HT-29 (cell line): ENCODE measurements at regions not wholly inside any gene's neighbourhood (a gene's known extent, or its start where the extent isn't known, plus 50 kb on each side); places are given as distances from the start of the nearest gene placed in this dataset.
A peak's percentile ranks its signal among the peaks of the same experiment; 100 is the strongest.
"Not testable (repeated sequence)": the region's sequence is repeated elsewhere in the genome, so short reads cannot be mapped to it uniquely, and the experiment has no call there.

ENCODE experiments used
- DNase-seq: peaks from one replicate; pipeline ENCODE4 v3.0.0-alpha.2; 2015; ENCODE audit warnings: low spot score

DNA sequence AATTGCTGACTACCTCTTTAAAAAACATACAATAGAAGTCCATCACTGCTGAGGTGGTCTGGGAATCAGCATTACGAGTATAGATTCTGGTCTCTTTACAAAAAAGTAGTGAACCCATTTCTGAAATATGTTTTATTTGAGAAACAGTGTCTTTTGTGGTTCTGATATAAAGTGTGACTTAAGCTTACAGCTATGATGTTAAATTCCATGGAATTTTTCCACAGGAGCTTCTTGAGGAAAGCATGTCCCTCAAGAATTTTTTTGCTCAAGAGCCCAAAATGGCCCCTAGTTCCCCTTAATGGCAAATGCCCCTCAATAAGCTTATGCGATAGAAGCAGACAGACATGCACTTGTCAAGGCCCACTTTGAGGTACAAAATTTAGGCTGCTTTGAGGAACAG, 265.7 kb downstream of the FAM170A start:
- no peak for DNase-seq

DNA sequence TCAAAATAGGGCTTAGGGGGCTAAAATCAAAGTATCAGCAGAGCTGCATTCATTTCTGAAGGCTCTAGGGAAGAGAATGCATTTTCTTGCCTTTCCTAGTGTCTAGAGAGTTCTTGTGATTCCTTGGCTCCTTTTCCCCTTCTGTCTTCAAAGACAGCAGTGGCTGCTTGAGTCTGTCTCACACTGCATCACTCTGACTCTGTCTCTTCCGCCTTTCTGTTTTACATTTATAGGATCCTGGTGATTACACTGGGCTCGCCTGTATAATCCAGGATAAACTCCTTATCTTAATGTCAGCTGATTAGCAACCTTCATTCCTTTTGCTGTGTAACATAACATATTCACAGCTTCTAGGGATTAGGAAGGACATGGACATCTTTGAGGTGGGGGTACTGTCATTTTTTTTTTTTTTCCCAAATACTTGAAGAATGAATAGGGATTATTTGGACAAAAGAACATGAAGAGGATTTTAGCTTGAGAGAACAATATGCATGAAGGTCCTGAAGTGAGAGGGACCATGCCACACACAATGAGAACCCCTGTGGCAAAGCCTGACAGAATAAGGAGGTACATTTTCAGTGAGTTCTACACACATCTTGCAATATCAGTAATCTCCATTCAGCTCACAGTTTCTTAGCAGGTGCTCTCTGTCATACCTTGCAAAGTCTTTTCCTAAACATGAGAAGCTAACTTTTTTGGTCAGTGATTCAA, 267.6 kb downstream of the FAM170A start:
- no peak for DNase-seq

DNA sequence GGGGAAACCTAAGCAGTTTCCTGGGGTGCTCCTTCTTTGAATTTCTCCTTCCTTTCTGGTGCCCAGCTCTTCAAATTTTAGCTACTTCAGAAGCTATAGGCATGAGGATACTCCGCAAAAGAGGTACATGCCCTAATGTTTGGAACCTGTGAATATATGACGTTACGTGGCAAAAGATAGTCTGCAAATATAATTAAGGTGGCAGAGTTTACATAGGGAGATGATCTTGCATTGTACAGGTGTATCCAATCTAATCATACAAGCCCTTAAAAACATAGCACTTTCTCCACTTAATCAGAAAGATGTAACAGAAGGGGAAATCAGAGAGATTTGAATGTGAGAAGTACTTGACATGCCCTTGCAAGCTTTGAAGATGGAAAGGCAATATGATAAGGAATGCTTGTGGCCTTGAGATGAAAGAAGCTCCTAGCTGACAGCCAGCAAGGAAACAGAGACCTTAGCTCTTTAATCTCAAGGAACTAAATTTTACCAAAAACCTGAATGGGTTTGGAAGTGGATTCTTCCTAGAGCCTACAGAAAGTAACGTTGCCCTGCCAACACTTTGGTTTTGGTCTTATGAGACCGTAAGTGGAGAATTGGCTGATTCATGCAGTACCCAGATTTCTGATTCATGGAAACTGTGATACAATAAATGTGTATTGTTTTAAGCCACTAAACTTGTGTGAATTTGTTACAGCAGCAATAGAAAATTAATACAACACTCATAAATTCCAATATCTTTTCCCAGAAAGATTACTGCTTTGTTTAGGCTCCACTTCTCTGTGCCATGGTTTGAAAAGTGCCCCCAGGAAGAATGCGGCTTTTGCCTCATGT, 268.4 kb downstream of the FAM170A start:
- no peak for DNase-seq

DNA sequence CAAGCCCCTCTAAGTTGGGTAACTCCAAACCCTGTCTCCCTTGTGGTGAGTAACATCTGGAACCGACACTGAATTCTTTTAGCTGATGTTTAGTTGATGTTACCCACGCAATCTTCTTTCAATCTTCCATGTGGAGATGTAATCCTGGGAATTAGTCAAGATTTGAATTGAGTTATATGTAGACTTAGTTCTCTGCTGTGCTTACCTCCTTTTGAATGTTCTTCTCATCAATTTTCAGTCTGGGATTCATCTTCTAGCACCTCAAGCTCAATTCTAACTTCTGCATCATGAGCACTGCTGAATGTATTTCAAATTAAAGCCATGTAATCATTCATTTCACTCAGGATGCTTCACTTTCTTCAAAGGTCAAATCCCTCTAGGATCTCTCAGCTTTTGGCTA, 270.6 kb downstream of the FAM170A start:
- no peak for DNase-seq

DNA sequence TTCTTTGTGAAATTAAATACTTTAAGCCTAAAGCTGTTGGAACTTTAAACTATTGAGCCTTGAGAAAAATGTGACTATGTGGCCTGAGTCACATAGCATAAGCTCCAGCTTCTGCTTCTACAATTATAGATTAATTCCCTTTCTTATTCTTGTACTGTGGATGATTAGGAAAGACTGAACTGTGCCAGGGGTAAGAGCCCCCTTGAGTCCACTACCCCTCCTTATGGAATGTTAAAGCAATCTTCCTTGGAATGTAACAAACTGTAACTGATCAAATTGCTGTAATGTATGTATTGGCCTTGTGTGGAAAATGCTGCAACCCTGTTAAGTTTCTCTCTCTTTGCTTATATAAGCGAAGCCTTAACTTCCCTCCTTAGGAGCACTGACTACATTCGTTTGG, 273.2 kb downstream of the FAM170A start:
- DNase-seq, result no peak

DNA sequence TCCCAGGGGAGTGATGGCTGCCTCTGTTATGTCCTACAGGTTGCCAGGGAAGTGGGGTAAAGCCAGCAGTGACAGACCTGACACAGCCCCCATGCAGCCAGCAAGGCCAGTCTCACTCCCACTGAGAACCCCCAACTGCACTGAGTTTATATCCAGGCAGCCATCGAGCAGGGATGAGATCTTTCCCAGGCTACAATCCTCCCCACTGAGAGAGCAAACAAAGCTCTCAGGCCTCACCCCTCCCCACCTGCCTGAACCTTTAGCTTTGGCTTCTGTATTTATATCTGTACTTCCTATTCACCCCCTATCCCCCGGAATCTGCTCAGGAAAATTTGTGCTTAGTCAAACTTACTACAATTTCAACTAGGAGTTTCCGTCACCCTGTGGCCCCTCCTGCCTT, 284.1 kb downstream of the FAM170A start:
- DNase-seq, result no peak

DNA sequence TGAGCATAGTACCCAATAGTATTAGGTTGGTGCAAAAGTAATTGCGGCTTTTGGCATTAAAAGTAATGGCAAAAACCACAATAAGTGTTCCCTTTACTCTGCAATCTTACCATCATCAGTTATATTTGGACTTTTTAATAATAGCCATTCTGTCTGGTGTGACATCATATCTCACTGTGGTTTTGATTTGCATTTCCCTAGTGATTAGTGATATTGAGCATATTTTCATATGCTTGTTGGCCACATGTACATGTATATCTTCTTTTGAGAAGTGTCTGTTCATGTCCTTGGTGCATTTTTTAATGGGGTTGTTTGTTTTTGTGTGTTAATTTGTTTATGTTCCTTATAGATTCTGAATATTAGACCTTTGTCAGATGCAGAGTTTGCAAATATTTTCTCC, 289.9 kb downstream of the FAM170A start:
- no peak for DNase-seq

DNA sequence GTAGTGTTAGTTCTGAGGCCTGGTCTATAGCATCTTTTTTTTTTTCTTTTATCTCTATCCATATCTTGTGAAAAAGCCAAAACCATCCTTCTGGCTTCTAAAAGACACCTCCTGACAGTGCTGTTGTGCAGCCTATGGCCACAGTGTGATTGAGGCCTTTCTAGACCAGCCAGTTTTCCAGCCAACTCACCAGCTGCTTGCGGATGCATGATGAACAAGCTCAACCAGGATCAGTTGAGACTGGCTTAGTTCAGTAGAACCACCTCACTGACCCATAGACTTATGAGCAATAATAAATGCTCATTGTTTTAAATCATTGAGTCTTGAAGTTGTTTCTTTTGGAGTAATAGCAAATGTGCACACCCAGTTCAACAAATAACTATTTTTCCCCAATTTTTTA, 296.9 kb downstream of the FAM170A start:
- no peak for DNase-seq

DNA sequence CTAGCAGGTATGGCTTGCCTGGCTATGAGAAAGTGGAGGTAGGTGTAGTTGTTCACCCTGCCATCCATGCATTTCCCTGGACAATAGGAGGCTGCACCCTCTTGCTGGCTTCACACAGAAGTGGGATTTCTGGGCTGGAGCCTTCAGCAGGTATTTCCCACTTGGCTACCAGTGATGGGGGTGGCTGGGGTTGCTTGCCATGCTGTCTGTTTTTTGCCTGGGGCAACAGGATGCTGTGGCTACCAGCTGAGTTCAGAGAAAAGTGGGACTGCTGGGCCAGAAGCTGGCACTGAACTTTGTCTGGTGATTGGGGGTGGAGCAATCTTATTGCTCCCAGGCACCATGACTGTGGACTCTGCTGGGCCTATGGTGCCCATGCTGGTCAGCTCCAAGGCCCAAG, 299.6 kb downstream of the FAM170A start:
- DNase-seq, result no peak

DNA sequence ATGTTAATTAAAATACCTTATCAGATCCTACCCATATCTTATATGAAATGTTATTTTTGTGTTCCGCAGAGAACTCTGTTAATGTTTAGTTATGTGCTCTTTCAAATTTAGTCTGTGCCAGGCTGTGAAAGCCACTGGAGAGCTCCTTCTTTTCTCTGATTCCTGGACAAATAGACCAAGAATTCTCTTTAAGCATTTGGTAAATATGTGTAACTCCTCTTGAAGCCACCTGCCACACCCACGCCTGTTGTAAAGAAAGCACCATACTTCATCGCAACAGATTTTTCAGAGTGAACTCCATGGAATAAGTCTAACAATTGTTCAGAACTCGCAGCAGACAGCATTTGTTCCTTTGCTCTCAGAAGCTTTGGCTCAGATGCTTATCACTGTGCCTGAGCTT, 301.1 kb downstream of the FAM170A start:
- no peak for DNase-seq

DNA sequence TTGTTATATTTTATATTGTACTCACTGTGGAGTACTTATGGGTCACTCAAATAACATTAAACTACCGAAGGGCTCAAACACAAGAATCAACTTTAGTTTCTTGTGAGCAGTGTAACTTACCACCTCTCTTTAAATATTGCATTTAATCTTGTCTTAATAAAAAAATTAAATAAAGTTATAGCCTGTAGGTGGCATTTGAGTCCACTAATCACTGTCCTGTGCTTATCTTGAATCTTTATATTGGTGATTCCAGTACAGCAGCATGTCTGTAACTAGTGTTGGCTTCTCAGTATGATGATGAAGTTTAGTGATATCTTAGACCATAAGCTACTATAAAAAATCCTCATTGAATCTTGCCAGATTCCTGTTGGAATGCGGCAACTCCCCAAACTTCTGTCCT, 313.8 kb downstream of the FAM170A start:
- peak; percentile 24 for DNase-seq

DNA sequence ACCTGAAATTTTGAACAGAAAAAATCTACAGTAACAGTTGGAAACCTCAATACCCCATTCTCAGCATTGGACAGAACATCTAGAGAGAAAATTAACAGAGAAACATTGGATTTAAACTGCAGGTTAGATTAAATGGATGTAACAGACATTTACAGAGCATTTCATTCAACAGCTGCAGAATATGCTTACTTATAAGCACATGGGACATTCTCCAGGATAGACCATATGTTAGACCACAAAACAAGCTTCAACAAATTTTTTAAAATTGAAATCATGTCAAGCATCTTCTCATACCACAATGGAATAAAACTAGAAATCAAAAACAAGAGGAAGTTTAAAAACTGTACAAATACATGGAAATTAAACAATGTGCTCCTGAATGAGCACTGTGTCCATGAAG, 316.3 kb downstream of the FAM170A start:
- DNase-seq, result no peak

DNA sequence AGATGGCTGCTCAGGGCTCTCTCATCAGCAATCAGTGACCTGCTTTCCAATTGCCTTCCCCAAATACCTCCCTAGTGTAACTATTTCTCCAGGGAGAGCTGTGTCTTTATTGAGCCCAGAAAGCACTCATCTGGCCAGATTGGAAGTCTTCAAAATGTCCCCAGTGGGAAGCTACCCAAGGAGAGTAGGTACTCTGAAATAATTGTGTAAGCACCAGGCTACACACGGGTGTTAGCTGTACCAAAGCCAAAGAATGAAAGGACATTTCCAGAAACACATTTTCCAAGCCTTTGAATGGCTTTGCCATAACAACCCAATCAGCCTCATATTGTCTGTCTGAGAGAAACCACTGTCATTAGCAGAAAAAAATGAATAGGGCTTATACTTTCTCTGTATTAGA, 318.8 kb downstream of the FAM170A start:
- no peak for DNase-seq

DNA sequence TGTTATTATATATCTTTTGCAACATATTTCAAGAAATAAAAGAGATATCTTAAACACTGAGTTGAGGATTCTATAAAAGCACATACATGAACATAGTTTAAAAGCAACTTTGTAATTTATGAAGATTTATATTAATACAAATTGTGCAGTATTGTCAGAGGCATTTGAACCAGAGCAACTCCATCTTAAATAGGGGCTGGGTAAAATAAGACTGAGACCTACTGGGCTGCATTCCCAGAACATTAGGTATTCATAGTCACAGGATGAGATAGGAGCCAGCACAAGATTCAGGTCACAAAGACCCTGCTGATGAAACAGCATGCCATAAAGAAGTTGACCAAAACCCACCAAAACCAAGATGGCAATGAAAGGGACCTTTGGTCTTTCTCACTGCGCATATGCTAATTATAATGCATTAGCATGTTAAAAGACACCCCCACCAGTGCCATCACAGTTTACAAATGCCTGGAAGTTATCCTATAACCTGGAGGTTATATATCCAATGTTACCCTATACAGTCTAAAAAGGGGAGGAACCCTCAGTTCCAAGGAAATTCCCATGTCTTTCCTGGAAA, 320.2 kb downstream of the FAM170A start:
- DNase-seq, result no peak

DNA sequence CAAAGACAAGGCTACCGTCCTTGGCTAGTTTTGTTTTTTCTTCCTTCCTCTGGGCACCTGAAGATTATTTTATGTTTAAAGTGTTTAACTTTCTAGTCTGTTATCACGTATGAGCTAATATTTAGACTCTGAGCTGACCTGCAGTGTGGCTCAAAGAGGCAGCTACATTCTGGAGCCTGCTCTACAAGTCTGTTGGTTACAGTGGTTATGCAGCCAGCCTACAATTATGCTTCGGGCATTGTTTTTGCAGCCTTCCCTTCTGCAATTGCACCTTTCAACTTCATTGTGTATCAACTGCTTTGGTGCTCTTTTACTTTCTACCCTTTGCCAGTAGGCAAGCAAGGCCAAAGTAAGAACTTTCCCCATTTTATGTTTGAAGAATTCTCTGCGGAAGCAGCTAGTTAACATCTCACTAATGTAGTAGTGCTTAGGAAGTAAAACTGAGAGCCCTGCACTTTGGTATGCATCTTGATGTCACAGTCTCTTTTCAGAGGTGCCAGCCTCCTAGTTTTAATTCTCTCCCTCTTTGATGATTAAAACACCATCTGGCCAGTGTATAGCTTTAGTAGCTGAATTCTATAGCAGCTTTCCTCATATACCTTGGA, 322.1 kb downstream of the FAM170A start:
- DNase-seq, result no peak

DNA sequence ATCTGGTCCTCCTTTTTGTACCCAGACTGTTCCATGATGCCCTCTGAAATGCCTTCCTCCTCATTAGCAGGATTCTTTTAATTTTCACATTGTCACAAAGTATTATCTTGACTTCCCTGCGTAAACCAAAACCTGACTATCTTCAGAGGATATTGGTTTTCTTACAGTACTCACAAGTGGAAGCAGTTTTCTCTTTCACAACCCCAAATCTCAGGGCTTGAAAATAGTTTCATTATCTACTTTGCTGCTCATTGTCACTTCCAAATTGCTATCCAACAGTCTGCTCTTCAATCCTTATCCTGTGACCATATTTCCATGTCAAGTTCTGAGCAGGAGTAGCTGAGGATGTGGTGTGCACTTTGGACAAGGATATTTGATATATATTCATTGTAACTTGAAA, 324.1 kb downstream of the FAM170A start:
- no peak for DNase-seq

DNA sequence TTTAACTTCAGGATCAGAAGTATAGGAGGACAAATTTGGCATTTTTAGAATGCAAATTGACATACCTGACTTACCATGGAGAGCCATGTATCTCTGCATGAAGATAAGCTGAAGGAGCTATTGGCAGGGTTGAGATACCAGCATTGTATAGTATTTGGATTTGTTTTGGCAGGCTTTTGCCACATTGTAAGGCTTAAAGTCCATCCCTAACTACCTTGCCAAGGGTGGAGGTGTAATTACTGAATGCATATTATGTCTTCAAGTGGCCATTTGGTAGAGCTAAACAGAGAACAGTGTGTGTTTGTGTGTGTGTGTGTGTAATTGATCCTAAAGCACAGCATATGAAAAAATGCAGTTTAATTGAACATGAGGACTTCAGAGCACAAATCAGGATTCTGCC, 324.7 kb downstream of the FAM170A start:
- DNase-seq, result no peak

DNA sequence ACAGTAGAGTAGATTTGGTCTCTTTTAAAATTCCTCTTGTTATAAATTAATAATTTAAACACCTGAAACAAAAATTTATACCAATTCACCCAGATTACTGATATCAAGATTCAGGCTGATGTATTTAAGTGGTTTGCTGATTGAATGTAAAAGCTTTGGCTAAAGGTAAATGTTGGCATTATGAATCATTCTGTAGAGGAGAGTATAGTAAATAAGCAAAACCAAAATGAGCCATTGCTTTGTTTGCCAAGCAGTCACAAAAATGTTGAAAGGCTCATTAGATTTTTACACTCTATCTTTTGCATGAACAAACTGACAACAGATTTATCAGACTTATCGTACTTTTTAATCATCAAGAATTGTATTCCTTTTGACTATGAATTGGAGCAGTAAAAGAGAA, 332.6 kb downstream of the FAM170A start:
- DNase-seq, result no peak

DNA sequence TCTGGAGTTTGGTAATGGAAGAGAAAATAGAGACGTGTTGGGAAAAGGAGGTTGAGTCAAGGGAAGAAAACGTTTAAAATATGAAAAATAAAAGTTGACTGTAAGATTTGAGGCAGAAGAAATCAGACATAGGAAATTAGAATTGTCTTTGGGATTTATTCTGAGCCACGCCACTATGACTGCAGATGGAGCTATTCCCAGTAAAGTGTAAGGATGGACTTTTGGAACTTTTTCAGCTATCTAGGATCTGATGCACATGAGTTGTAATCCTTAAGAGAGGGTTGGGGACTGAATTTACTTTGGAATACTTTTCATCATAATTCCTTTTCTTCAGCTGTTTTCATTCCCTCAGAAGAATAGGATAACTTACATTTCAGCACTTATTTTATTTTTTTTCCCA, 336.7 kb downstream of the FAM170A start:
- DNase-seq, result no peak

DNA sequence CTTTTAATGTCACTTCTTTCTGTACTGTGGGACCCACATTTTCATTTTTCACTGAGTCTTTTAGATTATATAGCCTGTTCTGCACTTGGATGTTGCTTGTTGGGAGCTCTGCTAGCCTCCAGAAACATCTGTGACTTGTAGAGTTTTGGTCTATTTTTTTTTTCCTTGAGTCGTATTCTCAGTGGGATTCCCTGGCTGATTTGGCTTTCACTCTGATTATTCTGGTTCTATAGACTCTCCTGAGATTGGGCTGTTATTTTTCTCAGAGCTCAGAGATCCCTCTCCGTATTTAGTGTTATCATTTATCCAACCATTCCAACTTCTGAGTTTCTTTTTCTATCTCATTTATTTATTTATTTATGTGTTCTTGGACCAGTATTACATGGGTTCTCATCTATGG, 339.3 kb downstream of the FAM170A start:
- DNase-seq, result no peak

DNA sequence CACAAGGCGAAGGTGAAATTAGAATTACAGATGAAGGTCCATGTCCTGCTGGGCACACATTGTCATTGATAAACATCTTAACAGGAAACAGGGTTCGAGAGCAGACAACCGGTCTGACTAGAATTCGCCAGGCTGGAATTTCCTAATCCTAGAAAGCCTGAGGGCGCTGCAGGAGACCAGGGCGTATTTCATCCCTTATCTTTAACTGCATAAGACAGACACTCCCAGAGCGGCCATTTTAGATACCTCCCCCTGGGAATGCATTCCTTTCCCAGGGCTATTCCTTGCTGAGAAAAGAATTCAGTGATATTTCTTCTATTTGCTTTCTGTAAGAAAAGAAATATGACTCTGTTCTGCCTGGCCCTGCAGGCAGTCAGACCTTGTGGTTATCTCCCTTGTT, 357.7 kb downstream of the FAM170A start:
- not testable (repeated sequence) for DNase-seq

DNA sequence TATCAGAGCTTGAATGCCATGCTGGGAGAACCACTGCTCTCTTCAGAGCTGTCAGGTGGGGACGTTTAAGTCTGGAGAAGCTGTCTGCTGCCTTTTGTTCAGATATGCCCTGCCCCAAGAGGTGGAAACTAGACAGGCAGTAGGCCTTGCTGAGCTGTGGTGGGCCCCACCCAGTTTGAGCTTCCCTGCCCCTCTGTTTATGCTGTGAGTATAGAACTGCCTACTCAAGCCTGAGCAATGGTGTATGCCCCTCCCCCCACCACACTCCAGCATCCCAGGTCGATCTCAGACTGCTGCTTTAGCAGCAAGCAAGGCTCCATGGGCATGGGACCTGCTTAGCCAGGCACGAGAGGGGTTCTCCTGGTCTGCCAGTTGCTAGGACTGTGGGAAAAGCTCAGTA, 362.3 kb downstream of the FAM170A start:
- no peak for DNase-seq

DNA sequence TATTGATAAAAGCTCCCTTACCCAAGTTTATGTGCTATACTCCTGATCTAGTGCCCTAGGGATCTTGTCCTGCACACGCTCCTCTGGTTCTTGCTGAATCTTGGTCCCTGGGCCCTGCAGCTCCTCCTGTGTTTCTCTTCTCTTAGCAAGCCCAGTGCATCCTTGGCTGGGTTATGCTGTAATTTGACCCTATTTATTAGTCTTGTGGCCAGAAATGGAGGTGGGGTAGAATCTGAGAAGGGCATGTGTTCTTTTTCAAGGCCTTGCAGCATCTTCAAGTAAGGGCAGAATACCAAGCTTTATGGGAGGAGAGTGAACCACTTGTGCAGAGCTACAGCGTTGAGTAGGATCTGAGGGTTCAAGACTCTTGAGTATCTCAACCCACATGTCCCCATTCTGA, 366.8 kb downstream of the FAM170A start:
- DNase-seq, result no peak
